ENCODE measurements at regions not wholly inside any gene's neighbourhood (a gene's known extent, or its start where the extent isn't known, plus 50 kb on each side); places are given as distances from the start of the nearest gene placed in this dataset.

DNA sequence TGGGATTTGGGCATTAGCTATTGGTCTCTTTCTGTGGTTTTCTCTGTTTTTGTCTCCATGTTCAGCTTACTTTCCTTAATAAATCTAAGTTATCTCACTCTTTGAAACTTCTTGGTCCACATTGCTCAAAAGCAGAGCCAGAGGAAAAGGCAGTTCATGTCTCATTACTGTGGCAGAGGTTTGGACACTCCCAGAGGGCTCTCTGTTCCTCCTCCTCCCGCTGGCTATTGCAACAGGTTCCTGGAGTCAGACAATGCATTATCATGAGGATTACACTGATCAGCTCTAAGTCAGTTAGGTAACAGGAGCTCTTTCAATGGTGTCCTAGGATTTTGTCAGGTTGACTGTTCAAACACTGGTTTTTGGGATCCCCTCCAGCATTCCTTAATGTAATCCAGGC lies 298.8 kb downstream of the NDFIP2 start:
- no peak for ATAC-seq
- no peaks in the 10 kb centered on the region for H3K9me2 ChIP-seq (ENCODE audit: insufficient read depth)

More for the DNA sequence above, 298.8 kb downstream of the NDFIP2 start:
- Histone ChIP-seq H4K20me1 (ENCODE audit: insufficient read depth) (no peaks in the 10 kb centered on the region), H3K4me1 (ENCODE audit: control insufficient read depth in 1 of 2, insufficient read depth in 2 of 2, low read length in 2 of 2) (no peaks in the 10 kb centered on the region), H3K79me2 (ENCODE audit: insufficient read depth, low read length) (no peaks in the 10 kb centered on the region), H3K4me3 (replicated peaks in 1 of 2; ENCODE audit: low read depth in 1 of 2, low read length in 2 of 2) (no peak overlapping the region), H3K4me2 (ENCODE audit: low read length) (no peak overlapping the region), H3K27me3 (ENCODE audit: insufficient read depth, low read length) (no peaks in the 10 kb centered on the region), H3K9ac (ENCODE audit: low read length) (no peak overlapping the region), H3K36me3 (ENCODE audit: control insufficient read depth in 1 of 2, insufficient read depth in 2 of 2, low read length in 2 of 2) (no peaks in the 10 kb centered on the region), H3K9me3 (ENCODE audit: control insufficient read depth in 1 of 2, insufficient read depth in 1 of 2, low read depth in 1 of 2, low read length in 2 of 2) (no peaks in the 10 kb centered on the region), H3K27ac (ENCODE audit: low read depth, low read length) (no peak overlapping the region), H2AFZ (ENCODE audit: low read depth, low read length, poor library complexity, severe bottlenecking) (no peak overlapping the region)
- CTCF ChIA-PET, result no interaction called here
- POLR2A ChIA-PET, result no interaction called here
- RAD21 ChIA-PET (ENCODE audit: low non-redundant PET in 1 of 2, low total read pairs in 2 of 2, uncharacterized antibody in 2 of 2, unreplicated experiment in 2 of 2), result no interaction called here
- intact Hi-C loops (cut with micrococcal nuclease), result loop anchor here (5.0 kb wide), 1 partner anchor 563 kb away; the partner anchor contains the start of gene SPRY2
- no peak for DNase-seq (ENCODE audit: low read depth, low spot score)
- BruUV-seq (replicated peaks), result no TSS peak
- no peak for TF ChIP-seq CEBPB (IDR thresholded peaks at IDR 0.05; ENCODE audit: low read depth)
- TF ChIP-seq, protein P1, sequence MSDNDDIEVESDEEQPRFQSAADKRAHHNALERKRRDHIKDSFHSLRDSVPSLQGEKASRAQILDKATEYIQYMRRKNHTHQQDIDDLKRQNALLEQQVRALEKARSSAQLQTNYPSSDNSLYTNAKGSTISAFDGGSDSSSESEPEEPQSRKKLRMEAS (IDR thresholded peaks at IDR 0.05), result no peak
- TF ChIP-seq SRF (IDR thresholded peaks at IDR 0.05; ENCODE audit: low read depth), result no peak
- TF ChIP-seq EGR1 (IDR thresholded peaks at IDR 0.05; ENCODE audit: low read depth), result no peak
- TF ChIP-seq, protein P2, sequence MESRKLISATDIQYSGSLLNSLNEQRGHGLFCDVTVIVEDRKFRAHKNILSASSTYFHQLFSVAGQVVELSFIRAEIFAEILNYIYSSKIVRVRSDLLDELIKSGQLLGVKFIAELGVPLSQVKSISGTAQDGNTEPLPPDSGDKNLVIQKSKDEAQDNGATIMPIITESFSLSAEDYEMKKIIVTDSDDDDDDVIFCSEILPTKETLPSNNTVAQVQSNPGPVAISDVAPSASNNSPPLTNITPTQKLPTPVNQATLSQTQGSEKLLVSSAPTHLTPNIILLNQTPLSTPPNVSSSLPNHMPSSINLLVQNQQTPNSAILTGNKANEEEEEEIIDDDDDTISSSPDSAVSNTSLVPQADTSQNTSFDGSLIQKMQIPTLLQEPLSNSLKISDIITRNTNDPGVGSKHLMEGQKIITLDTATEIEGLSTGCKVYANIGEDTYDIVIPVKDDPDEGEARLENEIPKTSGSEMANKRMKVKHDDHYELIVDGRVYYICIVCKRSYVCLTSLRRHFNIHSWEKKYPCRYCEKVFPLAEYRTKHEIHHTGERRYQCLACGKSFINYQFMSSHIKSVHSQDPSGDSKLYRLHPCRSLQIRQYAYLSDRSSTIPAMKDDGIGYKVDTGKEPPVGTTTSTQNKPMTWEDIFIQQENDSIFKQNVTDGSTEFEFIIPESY (IDR thresholded peaks at IDR 0.05; ENCODE audit: extremely low read depth, insufficient replicate concordance, low read length), result no peak
- TF ChIP-seq, protein P3, sequence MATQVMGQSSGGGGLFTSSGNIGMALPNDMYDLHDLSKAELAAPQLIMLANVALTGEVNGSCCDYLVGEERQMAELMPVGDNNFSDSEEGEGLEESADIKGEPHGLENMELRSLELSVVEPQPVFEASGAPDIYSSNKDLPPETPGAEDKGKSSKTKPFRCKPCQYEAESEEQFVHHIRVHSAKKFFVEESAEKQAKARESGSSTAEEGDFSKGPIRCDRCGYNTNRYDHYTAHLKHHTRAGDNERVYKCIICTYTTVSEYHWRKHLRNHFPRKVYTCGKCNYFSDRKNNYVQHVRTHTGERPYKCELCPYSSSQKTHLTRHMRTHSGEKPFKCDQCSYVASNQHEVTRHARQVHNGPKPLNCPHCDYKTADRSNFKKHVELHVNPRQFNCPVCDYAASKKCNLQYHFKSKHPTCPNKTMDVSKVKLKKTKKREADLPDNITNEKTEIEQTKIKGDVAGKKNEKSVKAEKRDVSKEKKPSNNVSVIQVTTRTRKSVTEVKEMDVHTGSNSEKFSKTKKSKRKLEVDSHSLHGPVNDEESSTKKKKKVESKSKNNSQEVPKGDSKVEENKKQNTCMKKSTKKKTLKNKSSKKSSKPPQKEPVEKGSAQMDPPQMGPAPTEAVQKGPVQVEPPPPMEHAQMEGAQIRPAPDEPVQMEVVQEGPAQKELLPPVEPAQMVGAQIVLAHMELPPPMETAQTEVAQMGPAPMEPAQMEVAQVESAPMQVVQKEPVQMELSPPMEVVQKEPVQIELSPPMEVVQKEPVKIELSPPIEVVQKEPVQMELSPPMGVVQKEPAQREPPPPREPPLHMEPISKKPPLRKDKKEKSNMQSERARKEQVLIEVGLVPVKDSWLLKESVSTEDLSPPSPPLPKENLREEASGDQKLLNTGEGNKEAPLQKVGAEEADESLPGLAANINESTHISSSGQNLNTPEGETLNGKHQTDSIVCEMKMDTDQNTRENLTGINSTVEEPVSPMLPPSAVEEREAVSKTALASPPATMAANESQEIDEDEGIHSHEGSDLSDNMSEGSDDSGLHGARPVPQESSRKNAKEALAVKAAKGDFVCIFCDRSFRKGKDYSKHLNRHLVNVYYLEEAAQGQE (IDR thresholded peaks at IDR 0.05; ENCODE audit: low read depth), result no peak
- TF ChIP-seq ELF1 (IDR thresholded peaks at IDR 0.05; ENCODE audit: borderline replicate concordance, low read depth), result no peak
- no peak for TF ChIP-seq FOSL1 (IDR thresholded peaks at IDR 0.05; ENCODE audit: low read depth)
- TF ChIP-seq, protein P4, sequence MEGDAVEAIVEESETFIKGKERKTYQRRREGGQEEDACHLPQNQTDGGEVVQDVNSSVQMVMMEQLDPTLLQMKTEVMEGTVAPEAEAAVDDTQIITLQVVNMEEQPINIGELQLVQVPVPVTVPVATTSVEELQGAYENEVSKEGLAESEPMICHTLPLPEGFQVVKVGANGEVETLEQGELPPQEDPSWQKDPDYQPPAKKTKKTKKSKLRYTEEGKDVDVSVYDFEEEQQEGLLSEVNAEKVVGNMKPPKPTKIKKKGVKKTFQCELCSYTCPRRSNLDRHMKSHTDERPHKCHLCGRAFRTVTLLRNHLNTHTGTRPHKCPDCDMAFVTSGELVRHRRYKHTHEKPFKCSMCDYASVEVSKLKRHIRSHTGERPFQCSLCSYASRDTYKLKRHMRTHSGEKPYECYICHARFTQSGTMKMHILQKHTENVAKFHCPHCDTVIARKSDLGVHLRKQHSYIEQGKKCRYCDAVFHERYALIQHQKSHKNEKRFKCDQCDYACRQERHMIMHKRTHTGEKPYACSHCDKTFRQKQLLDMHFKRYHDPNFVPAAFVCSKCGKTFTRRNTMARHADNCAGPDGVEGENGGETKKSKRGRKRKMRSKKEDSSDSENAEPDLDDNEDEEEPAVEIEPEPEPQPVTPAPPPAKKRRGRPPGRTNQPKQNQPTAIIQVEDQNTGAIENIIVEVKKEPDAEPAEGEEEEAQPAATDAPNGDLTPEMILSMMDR (IDR thresholded peaks at IDR 0.05 in 2 of 3, conservative IDR thresholded peaks at IDR 0.05 in 1 of 3; ENCODE audit: borderline replicate concordance in 1 of 3, insufficient read depth in 1 of 3, low read depth in 2 of 3, low read length in 2 of 3), result no peak
- no peak for TF ChIP-seq EZH2phosphoT487 (IDR thresholded peaks at IDR 0.05; ENCODE audit: borderline replicate concordance)
- no peak for TF ChIP-seq POLR2A (IDR thresholded peaks at IDR 0.05; ENCODE audit: borderline replicate concordance, extremely low read depth, insufficient read depth, insufficient read length)
- no peak for TF ChIP-seq ZNF274 (IDR thresholded peaks at IDR 0.05; ENCODE audit: low read depth, low read length)
- no peak for TF ChIP-seq TCF7L2 (IDR thresholded peaks at IDR 0.05; ENCODE audit: borderline replicate concordance, extremely low read depth, insufficient read depth, insufficient read length)
- no peak for TF ChIP-seq POLR2AphosphoS5 (IDR thresholded peaks at IDR 0.05; ENCODE audit: low read depth, low read length)
